ENCODE measurements at regions not wholly inside any gene's neighbourhood (a gene's known extent, or its start where the extent isn't known, plus 50 kb on each side); places are given as distances from the start of the nearest gene placed in this dataset.
"Not testable (repeated sequence)": the region's sequence is repeated elsewhere in the genome, so short reads cannot be mapped to it uniquely, and the experiment has no call there.

DNA sequence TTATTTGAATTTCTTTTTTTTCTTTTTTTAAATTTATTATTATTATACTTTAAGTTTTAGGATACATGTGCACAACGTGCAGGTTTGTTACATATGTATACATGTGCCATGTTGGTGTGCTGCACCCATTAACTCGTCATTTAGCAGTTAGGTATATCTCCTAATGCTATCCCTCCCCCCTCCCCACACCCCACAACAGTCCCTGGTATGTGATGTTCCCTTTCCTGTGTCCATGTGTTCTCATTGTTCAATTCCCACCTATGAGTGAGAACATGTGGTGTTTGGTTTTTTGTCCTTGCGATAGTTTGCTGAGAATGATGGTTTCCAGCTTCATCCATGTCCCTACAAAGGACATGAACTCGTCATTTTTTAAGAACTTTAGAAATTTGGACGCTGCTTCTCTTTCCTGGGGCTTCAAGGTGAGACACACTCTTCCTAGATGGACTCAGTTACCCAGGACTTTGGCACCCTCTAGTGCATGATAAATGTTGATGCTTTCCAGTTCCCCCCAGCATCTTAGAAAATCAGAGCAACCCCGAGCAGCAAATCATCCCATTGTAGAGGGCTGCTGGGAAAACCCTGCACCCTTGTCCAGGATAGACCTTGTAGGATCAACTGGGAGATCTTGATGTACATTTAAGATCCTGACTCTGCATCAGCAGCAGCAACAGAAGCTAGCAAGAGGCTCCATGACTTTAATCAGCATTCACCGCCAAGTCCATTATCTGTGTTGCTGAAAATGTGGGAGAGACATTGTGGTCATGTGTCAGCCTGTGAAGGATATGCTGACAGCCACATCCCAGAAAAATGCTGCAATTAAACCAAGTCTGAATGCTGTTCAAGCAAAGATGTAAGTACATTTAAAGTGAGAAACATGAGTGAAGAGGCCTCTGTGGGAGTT lies 266.9 kb upstream of the FAM78B start:
- not testable (repeated sequence) for H3K4me3 Mint-ChIP-seq

DNA sequence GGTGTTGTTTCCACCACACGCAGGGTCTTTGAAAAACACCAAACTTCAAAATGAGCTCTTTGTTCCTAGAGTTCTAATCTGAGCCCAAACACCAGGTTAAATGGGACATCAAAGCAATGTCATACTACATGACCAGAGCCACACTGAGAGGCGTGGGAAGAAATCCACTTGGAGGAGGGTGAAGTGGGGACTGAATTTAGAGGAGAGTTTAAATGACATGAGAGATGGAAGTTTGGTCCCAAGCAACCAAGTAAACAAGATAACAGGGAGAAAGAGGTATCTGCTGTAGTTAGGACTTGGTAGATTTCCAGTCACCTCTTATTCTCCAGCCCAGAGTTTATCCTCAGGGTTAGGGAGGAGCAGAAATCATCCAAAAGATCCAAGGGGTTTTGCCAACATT lies 290.9 kb upstream of the FAM78B start:
- DNase-seq (no peak), ATAC-seq (replicated peaks in 1 of 2) (no peak)
- Mint-ChIP-seq H3K27ac (no peak overlapping the region), H3K27me3 (ENCODE audit: low read depth) (no peaks in the 10 kb centered on the region), H3K4me3 (no peak overlapping the region), H3K9me3 (no peaks in the 10 kb centered on the region), H3K36me3 (ENCODE audit: insufficient read depth in 2 of 2) (no peaks in the 10 kb centered on the region), H3K4me1 (ENCODE audit: low read depth) (no peaks in the 10 kb centered on the region)

More for the DNA sequence above, 266.9 kb upstream of the FAM78B start:
- not testable (repeated sequence) for H3K4me1 Mint-ChIP-seq (ENCODE audit: low read depth); ATAC-seq (replicated peaks in 1 of 2); H3K27me3 Mint-ChIP-seq (ENCODE audit: low read depth); H3K27ac Mint-ChIP-seq; H3K9me3 Mint-ChIP-seq; H3K36me3 Mint-ChIP-seq (ENCODE audit: insufficient read depth in 2 of 2)
- DNase-seq: peak in 1 of 2 donors; percentile 1

DNA sequence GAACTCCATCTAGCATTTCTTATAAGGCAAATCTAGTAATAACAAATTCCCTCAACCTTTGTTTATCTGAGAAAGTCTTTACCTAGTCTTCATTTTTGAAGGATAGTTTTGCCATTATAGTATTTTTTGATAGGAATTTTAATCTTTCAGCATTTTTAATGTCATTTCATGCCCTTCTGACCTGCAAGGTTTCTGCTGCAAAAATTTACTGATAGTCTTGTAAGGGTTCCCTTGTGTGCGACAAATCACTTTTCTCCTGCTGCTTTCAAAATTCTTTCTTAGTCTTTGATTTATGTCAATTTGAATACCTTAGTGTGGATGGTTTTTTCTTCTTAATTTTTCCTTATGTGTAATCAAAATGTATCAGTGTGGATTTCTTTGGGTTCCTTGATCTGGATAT lies 297.5 kb upstream of the FAM78B start:
- peaks cover 3 to 8% of the 10 kb centered on the region in 2 donors for H3K9me3 Mint-ChIP-seq
- ATAC-seq (replicated peaks in 1 of 2): no peak
- no peak overlapping the region for H3K4me3 Mint-ChIP-seq
- DNase-seq: no peak
- no peaks in the 10 kb centered on the region for H3K36me3 Mint-ChIP-seq (ENCODE audit: insufficient read depth in 2 of 2)
- no peak overlapping the region for H3K27ac Mint-ChIP-seq
- H3K4me1 Mint-ChIP-seq (ENCODE audit: low read depth): no peaks in the 10 kb centered on the region
- H3K27me3 Mint-ChIP-seq (ENCODE audit: low read depth): peaks cover 20% of the 10 kb centered on the region

DNA sequence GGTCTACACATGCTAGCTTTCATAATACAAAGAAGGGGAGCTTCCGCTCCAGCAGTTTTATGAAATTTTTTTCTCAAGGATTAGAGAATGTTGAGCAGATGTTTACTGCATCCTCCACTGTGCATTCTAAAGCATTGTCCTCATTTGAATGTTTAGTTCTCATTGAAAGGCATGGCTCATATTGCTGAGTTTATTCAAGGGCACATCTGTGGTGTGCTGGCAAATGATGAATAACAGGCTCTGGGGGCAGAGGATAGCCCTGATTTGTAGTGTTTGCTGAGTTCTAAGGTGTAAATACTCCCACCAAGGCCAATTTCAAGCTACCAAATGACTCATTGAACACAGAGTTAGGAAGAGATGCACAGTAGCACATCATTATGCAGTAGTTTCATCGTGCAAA lies 303.2 kb upstream of the FAM78B start:
- no peaks in the 10 kb centered on the region for H3K36me3 Mint-ChIP-seq (ENCODE audit: insufficient read depth in 2 of 2)
- no peak overlapping the region for H3K4me3 Mint-ChIP-seq
- no peak overlapping the region for H3K27ac Mint-ChIP-seq
- H3K27me3 Mint-ChIP-seq (ENCODE audit: low read depth): peaks cover 31% of the 10 kb centered on the region
- no peak for ATAC-seq (replicated peaks in 1 of 2)
- H3K9me3 Mint-ChIP-seq: peaks cover 0 to 4% of the 10 kb centered on the region in 2 donors
- no peak for DNase-seq
- H3K4me1 Mint-ChIP-seq (ENCODE audit: low read depth): no peaks in the 10 kb centered on the region

DNA sequence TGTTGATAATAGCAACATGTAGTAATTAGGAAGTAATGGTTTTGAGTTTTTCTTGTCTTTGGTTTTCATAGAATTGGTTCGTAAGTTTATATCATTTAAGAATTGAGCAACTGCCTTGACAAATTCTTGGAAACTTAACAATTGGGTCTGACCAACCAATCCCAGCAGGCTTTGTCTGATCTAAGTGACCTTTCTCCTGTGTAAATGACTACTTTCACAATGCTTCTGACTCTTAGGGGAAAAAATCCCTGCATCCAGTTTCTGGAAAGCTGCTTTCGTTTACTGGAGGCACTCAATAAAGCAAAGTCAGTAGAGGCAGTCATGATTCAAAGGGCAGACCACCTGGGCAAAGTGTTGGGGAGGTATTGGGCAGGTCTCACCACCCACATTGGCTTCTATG lies 303.6 kb upstream of the FAM78B start:
- no peaks in the 10 kb centered on the region for H3K36me3 Mint-ChIP-seq (ENCODE audit: insufficient read depth in 2 of 2)
- H3K4me1 Mint-ChIP-seq (ENCODE audit: low read depth): no peaks in the 10 kb centered on the region
- peaks cover 0 to under 1% of the 10 kb centered on the region in 2 donors for H3K9me3 Mint-ChIP-seq
- no peak overlapping the region for H3K4me3 Mint-ChIP-seq
- ATAC-seq (replicated peaks in 1 of 2) (no peak), DNase-seq (no peak)
- no peak overlapping the region for H3K27ac Mint-ChIP-seq
- H3K27me3 Mint-ChIP-seq (ENCODE audit: low read depth): peaks cover 31% of the 10 kb centered on the region

DNA sequence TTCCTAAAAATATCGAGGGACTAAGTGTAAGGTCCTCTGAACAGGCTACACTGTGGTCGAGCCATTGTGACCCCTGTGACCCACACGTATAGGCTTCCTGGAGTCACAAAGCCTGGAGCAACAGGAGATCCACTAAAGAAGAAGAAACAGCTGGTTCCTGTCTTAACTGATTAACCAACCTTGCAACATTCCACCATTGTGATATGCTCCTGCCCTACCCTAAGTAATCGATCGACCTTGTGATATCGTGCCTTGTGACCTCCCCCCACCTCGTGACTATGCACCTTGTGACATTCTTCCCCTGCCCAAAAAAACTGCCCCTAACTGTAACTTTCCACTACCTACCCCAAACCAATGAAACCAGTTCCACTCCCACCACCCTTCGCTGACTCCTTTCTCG lies 304.6 kb upstream of the FAM78B start:
- no peaks in the 10 kb centered on the region for H3K4me1 Mint-ChIP-seq (ENCODE audit: low read depth)
- H3K9me3 Mint-ChIP-seq: no peaks in the 10 kb centered on the region
- H3K27ac Mint-ChIP-seq: no peak overlapping the region
- peaks cover 31% of the 10 kb centered on the region for H3K27me3 Mint-ChIP-seq (ENCODE audit: low read depth)
- DNase-seq (no peak), ATAC-seq (replicated peaks in 1 of 2) (no peak)
- H3K4me3 Mint-ChIP-seq: no peak overlapping the region
- no peaks in the 10 kb centered on the region for H3K36me3 Mint-ChIP-seq (ENCODE audit: insufficient read depth in 2 of 2)

DNA sequence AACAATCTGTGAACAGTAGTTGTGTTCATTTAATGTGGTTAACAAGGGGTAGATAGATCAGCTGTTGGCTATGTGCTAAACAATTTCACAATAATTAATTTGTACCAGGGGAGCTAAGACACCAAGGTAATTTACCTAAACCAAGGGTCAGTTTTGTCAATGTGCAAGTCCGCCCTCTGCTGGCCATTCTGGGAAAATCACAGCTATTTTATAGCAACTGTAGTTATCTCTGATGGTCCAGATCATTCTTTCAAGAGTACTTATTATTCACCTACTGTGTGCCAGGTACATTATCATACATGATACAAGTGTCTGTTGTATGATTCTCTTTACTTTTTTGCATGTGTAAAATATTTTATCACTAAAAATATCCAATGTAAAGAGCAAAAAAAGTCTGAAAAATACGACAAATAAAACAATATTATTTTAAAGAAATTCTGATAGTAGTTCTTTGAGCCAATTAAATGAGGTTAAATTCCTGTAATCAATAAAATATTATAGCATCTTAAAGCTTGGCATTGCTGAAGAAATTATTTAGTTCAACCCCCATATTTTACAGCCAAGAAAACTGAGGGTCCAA lies 312.3 kb upstream of the FAM78B start:
- DNase-seq: peak; percentile 53 to 58
- Mint-ChIP-seq H3K36me3 (ENCODE audit: insufficient read depth in 2 of 2) (no peaks in the 10 kb centered on the region), H3K9me3 (no peaks in the 10 kb centered on the region), H3K27ac (no peak overlapping the region), H3K27me3 (ENCODE audit: low read depth) (no peaks in the 10 kb centered on the region), H3K4me1 (ENCODE audit: low read depth) (no peaks in the 10 kb centered on the region), H3K4me3 (no peak overlapping the region)
- no peak for ATAC-seq (replicated peaks in 1 of 2)

DNA sequence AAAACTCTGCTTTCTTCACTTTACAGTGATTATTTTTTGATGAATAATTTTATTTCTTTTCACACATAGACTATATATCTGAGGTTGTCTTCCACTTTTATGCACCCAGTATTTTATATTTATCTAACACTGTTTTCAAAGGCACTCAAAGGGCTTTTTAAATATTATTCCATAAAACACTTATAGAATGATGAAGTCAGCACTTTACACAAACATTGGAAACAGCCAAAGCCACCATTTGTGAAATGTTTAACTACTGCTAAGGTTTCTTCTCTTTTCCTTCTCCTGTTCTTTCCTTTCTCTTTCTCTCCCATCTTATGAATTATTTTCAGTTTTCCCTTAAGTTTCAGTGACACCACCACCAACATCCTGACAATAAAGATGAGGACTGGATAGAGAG lies 317.7 kb upstream of the FAM78B start:
- DNase-seq: no peak
- ATAC-seq (replicated peaks in 1 of 2): no peak
- no peaks in the 10 kb centered on the region for H3K27me3 Mint-ChIP-seq (ENCODE audit: low read depth)
- no peaks in the 10 kb centered on the region for H3K9me3 Mint-ChIP-seq
- no peak overlapping the region for H3K27ac Mint-ChIP-seq
- H3K4me1 Mint-ChIP-seq (ENCODE audit: low read depth): no peaks in the 10 kb centered on the region
- H3K36me3 Mint-ChIP-seq (ENCODE audit: insufficient read depth in 2 of 2): no peaks in the 10 kb centered on the region
- H3K4me3 Mint-ChIP-seq: no peak overlapping the region

DNA sequence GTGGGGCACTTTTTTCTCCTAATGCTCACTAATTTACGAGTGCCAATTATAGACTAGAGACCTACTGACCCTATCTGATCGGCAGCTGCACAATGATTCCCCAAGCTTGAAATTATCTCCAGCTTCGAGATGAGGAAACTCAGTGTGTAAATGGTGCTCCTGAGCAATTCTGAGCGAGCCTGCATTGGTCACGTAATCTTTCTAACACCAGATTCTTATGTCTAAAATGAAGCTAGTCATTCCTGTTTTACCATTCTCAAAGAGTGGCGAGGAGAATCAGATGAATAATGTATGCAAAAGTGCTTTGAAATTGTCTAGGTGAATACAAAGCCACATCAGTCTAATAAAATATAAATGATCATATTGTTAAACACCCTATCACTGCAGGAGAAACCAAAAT lies 318.1 kb upstream of the FAM78B start:
- Mint-ChIP-seq H3K9me3 (no peaks in the 10 kb centered on the region), H3K27ac (no peak overlapping the region), H3K27me3 (ENCODE audit: low read depth) (no peaks in the 10 kb centered on the region), H3K36me3 (ENCODE audit: insufficient read depth in 2 of 2) (no peaks in the 10 kb centered on the region), H3K4me1 (ENCODE audit: low read depth) (no peaks in the 10 kb centered on the region), H3K4me3 (no peak overlapping the region)
- ATAC-seq (replicated peaks in 1 of 2) (no peak), DNase-seq (no peak)

DNA sequence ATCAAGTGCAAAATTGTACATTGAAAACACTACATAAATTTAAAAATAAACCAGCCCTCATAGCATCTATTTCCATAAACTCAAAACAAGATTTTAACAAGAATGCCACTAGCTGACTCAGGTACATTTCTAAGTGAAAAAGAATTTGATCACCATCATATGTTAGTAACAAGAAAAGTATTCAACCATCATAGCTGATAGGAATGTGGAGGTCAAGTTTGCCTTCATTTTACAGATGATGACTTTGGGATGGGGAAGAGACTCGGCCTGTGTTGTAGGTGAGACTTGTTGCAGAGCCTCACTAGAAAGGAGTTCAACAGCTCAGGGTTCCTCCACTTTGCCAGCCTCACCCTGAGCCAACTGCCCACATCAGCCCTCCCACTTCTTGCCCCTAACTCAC lies 318.8 kb upstream of the FAM78B start:
- no peak overlapping the region for H3K4me3 Mint-ChIP-seq

DNA sequence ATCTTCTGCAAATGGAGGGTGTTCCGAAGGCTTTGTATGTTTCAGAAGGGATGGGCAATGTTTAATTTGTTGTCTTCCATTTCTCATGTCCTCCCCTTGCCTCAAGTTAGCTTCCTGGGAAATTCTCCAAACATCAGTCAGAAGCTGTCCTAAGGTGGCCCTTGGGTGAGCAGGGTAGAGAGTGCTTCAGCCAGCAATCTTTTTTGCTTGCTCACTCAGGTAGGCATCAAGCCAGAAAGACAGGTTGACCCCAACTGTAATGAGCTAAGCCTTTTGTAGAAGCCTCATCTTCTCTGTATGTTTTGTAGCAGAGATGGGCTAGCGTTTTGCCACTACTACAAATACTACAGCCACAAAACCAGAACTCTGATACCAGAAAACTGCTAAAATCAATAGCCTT lies 321.5 kb upstream of the FAM78B start:
- no peaks in the 10 kb centered on the region for H3K27me3 Mint-ChIP-seq (ENCODE audit: low read depth)
- H3K9me3 Mint-ChIP-seq: no peaks in the 10 kb centered on the region
- no peaks in the 10 kb centered on the region for H3K36me3 Mint-ChIP-seq (ENCODE audit: insufficient read depth in 2 of 2)
- ATAC-seq (replicated peaks in 1 of 2) (no peak), DNase-seq (no peak)
- peak overlapping the region; percentile 89 for H3K27ac Mint-ChIP-seq
- H3K4me1 Mint-ChIP-seq (ENCODE audit: low read depth): no peaks in the 10 kb centered on the region
- H3K4me3 Mint-ChIP-seq: peak overlapping the region in 1 of 2 donors; percentile 80

More for the DNA sequence above, 318.8 kb upstream of the FAM78B start:
- Mint-ChIP-seq H3K4me1 (ENCODE audit: low read depth) (no peaks in the 10 kb centered on the region), H3K27me3 (ENCODE audit: low read depth) (no peaks in the 10 kb centered on the region), H3K27ac (no peak overlapping the region), H3K9me3 (no peaks in the 10 kb centered on the region), H3K36me3 (ENCODE audit: insufficient read depth in 2 of 2) (no peaks in the 10 kb centered on the region)
- DNase-seq: no peak
- ATAC-seq (replicated peaks in 1 of 2): no peak

DNA sequence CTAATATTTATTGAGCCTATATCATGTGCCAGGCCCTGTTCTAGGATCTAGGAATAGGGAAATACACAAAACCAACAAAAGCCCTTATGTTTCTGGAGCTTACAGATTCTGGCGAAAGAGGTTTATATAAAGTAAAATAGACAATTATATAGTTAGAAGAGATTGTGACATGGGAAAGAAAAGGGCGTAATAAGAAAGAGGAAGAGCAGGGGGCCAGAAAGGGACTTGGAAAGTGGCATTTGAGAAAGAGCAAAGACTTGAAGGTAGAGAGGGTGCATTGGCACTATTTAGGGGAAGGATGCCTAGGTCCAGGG lies 322.5 kb upstream of the FAM78B start:
- Mint-ChIP-seq H3K9me3 (no peaks in the 10 kb centered on the region), H3K4me3 (no peak overlapping the region), H3K27ac (no peak overlapping the region), H3K4me1 (ENCODE audit: low read depth) (no peaks in the 10 kb centered on the region), H3K36me3 (ENCODE audit: insufficient read depth in 2 of 2) (no peaks in the 10 kb centered on the region), H3K27me3 (ENCODE audit: low read depth) (no peaks in the 10 kb centered on the region)
- ATAC-seq (replicated peaks in 1 of 2): no peak
- DNase-seq: no peak

DNA sequence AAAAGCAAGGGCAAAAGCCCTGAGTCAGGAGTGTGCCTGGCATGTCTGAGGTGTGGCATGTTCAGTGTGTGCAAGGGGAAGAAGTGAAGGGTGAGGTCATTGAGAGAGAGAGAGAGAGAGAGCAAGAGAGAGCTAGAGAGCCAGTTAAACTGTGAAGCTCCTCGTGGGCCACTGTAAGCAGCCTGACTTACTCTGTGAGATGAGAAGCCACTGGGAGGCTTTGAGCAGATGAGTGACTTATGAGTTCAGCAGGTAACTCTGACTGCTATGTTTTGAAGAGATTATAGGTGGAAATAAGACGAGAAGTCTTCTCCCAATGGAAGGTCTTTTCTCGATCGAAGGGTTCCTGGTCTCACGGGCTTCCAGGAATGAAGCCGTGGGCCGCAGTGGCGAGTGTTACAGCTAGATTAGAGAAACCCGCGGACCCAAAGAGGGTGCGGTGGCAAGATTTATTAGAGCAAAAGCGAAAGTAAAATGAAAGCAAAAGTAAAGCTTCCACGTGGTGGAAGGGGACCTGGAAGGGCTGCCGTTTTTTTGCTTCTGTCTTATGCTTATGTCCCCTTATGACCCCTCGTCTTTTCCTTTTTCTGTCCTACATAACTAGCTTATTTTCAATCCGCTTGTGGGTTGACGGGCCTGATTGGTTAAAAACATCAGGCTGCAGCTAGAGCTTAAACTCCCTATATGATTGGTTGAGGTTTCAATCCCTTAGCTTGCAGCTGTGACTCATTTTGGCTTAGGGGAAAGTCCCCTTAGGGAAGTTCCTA lies 323.1 kb upstream of the FAM78B start:
- Mint-ChIP-seq H3K36me3 (ENCODE audit: insufficient read depth in 2 of 2) (no peaks in the 10 kb centered on the region), H3K27ac (no peak overlapping the region), H3K4me3 (no peak overlapping the region), H3K4me1 (ENCODE audit: low read depth) (no peaks in the 10 kb centered on the region), H3K27me3 (ENCODE audit: low read depth) (no peaks in the 10 kb centered on the region), H3K9me3 (no peaks in the 10 kb centered on the region)
- ATAC-seq (replicated peaks in 1 of 2) (peak; percentile 83 to 88), DNase-seq (peak; percentile 58 to 61)
